GM21360 (cell line): ENCODE measurements at regions not wholly inside any gene's neighbourhood (a gene's known extent, or its start where the extent isn't known, plus 50 kb on each side); places are given as distances from the start of the nearest gene placed in this dataset.

Experiments
- ATAC-seq: cut with Tn5 transposase; IDR thresholded peaks from one replicate; pipeline ENCODE4 v1.9.1; 2021; ENCODE audit warnings: mild to moderate bottlenecking, moderate library complexity; ENCODE audit not compliant: unreplicated experiment

- ATAC-seq, result no peak
Measured at GRCh38 chr3:43970351-43970750, 271.3 kb upstream of the TOPAZ1 start.

- ATAC-seq, result no peak
Measured at GRCh38 chr3:43970920-43971319, 270.8 kb upstream of the TOPAZ1 start.

GRCh38 chr3:43971486-43971885 is 270.2 kb upstream of the TOPAZ1 start:
- ATAC-seq, result no peak

- ATAC-seq, result no peak
Measured at GRCh38 chr3:43978708-43979107, 263.0 kb upstream of the TOPAZ1 start.

- no peak for ATAC-seq
Measured at GRCh38 chr3:43979645-43980044, 262.0 kb upstream of the TOPAZ1 start.

- ATAC-seq, result no peak
Measured at GRCh38 chr3:43994657-43995546, 246.8 kb upstream of the TOPAZ1 start.

- ATAC-seq, result no peak
Measured at GRCh38 chr3:43995547-43996378, 245.9 kb upstream of the TOPAZ1 start.

GRCh38 chr3:43996379-43997301 is 245.0 kb upstream of the TOPAZ1 start:
- ATAC-seq, result no peak

- ATAC-seq, result no peak
Measured at GRCh38 chr3:43997316-43997715, 244.4 kb upstream of the TOPAZ1 start.

GRCh38 chr3:43997788-43998369 is 243.8 kb upstream of the TOPAZ1 start:
- no peak for ATAC-seq

GRCh38 chr3:43998370-43998835 is 243.3 kb upstream of the TOPAZ1 start:
- ATAC-seq, result peak; percentile 0

GRCh38 chr3:43998836-43999727 is 242.6 kb upstream of the TOPAZ1 start:
- ATAC-seq, result peak; percentile 48

- no peak for ATAC-seq
Measured at GRCh38 chr3:43999728-44000319, 241.9 kb upstream of the TOPAZ1 start.

- no peak for ATAC-seq
Measured at GRCh38 chr3:44000586-44000985, 241.1 kb upstream of the TOPAZ1 start.

GRCh38 chr3:44001072-44001471 is 240.6 kb upstream of the TOPAZ1 start:
- no peak for ATAC-seq

- ATAC-seq, result no peak
Measured at GRCh38 chr3:44003801-44004200, 237.9 kb upstream of the TOPAZ1 start.

GRCh38 chr3:44011680-44012079 is 230.0 kb upstream of the TOPAZ1 start:
- no peak for ATAC-seq

GRCh38 chr3:44012160-44012899 is 229.4 kb upstream of the TOPAZ1 start:
- no peak for ATAC-seq
